ENCODE measurements at regions not wholly inside any gene's neighbourhood (a gene's known extent, or its start where the extent isn't known, plus 50 kb on each side); places are given as distances from the start of the nearest gene placed in this dataset.

DNA sequence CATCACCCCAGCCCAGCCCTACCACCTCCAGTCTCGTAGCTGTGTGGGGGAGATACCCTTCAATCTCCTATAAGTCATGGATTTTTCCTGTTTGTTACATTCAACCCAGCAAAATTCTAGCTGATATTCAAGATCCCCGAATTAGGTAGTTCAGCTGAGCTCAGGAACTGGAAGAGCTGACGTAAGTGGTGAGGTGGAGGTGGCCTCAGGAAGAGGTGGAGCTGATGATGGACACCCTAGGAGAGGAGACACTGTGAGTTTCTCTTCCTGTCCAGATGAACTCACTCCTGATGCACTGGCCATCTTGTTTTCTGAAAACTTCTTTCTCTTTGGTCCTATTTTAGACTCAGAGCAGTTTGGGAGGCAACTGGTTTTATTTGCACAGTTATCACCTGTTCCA, 90.5 kb upstream of the PITRM1 start:
- 67% methylated on average over 3 of the region's 3 CpGs for WGBS (ENCODE audit: low lambda C conversion rate)
- POLR2A ChIA-PET = no interaction called here
- Histone ChIP-seq H3K4me3 (ENCODE audit: low read depth in 2 of 2, low read length in 1 of 2) (no peak overlapping the region), H3K4me2 (no peak overlapping the region), H3K4me1 (ENCODE audit: control insufficient read depth in 1 of 2, insufficient read depth in 2 of 2, low read depth in 1 of 2, low read length in 1 of 2) (peaks cover 0 to 3% of the 10 kb centered on the region in 2 experiments; a peak in 1 of 4 replicates), H3K27me3 (ENCODE audit: insufficient read depth) (no peaks in the 10 kb centered on the region), H3K27ac (ENCODE audit: low read depth in 2 of 2, low read length in 1 of 2) (no peak overlapping the region), H2AFZ (ENCODE audit: low read depth) (no peak overlapping the region), H3K36me3 (replicated peaks in 1 of 2; ENCODE audit: control insufficient read depth in 1 of 2, insufficient read depth in 2 of 2, low read length in 1 of 2) (no peaks in the 10 kb centered on the region), H3K79me2 (ENCODE audit: insufficient read depth) (no peaks in the 10 kb centered on the region), H3F3A (replicated peaks; ENCODE audit: insufficient read depth) (peaks cover 4% of the 10 kb centered on the region), H3K9ac (no peak overlapping the region), H3K9me3 (no peaks in the 10 kb centered on the region), H4K20me1 (ENCODE audit: insufficient read depth) (no peaks in the 10 kb centered on the region), H3K9me2 (no peaks in the 10 kb centered on the region)
- no peak for DNase-seq
- CTCF ChIA-PET = no interaction called here
- TF ChIP-seq TCF12 (IDR thresholded peaks at IDR 0.05) (no peak), POLR2AphosphoS5 (IDR thresholded peaks at IDR 0.05; ENCODE audit: low read depth, low read length) (no peak), ELF1 (IDR thresholded peaks at IDR 0.05) (no peak), GABPA (IDR thresholded peaks at IDR 0.05; ENCODE audit: low read depth) (no peak), RCOR1 (IDR thresholded peaks at IDR 0.05; ENCODE audit: low read length) (no peak), FOSL2 (IDR thresholded peaks at IDR 0.05; ENCODE audit: borderline replicate concordance, low read depth) (no peak), YY1 (IDR thresholded peaks at IDR 0.05; ENCODE audit: low read depth) (no peak), RFX5 (IDR thresholded peaks at IDR 0.05; ENCODE audit: low read length) (no peak), CHD2 (IDR thresholded peaks at IDR 0.05; ENCODE audit: low read length, partially characterized antibody) (no peak), SMC3 (IDR thresholded peaks at IDR 0.05; ENCODE audit: low read depth, low read length) (no peak), MEF2A (IDR thresholded peaks at IDR 0.05; ENCODE audit: borderline replicate concordance, low read depth) (no peak), RAD21 (IDR thresholded peaks at IDR 0.05; ENCODE audit: low read length) (no peak), EP300 (IDR thresholded peaks at IDR 0.05; ENCODE audit: borderline replicate concordance in 1 of 2, low read depth in 1 of 2, low read length in 1 of 2) (no peak), NRF1 (IDR thresholded peaks at IDR 0.05; ENCODE audit: low read depth, low read length) (no peak)
- TF ChIP-seq, protein P1, sequence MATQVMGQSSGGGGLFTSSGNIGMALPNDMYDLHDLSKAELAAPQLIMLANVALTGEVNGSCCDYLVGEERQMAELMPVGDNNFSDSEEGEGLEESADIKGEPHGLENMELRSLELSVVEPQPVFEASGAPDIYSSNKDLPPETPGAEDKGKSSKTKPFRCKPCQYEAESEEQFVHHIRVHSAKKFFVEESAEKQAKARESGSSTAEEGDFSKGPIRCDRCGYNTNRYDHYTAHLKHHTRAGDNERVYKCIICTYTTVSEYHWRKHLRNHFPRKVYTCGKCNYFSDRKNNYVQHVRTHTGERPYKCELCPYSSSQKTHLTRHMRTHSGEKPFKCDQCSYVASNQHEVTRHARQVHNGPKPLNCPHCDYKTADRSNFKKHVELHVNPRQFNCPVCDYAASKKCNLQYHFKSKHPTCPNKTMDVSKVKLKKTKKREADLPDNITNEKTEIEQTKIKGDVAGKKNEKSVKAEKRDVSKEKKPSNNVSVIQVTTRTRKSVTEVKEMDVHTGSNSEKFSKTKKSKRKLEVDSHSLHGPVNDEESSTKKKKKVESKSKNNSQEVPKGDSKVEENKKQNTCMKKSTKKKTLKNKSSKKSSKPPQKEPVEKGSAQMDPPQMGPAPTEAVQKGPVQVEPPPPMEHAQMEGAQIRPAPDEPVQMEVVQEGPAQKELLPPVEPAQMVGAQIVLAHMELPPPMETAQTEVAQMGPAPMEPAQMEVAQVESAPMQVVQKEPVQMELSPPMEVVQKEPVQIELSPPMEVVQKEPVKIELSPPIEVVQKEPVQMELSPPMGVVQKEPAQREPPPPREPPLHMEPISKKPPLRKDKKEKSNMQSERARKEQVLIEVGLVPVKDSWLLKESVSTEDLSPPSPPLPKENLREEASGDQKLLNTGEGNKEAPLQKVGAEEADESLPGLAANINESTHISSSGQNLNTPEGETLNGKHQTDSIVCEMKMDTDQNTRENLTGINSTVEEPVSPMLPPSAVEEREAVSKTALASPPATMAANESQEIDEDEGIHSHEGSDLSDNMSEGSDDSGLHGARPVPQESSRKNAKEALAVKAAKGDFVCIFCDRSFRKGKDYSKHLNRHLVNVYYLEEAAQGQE (IDR thresholded peaks at IDR 0.05; ENCODE audit: low read depth, low read length) = no peak
- TF ChIP-seq, protein P2, sequence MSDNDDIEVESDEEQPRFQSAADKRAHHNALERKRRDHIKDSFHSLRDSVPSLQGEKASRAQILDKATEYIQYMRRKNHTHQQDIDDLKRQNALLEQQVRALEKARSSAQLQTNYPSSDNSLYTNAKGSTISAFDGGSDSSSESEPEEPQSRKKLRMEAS (IDR thresholded peaks at IDR 0.05; ENCODE audit: low read depth) = no peak
- TF ChIP-seq, protein P3, sequence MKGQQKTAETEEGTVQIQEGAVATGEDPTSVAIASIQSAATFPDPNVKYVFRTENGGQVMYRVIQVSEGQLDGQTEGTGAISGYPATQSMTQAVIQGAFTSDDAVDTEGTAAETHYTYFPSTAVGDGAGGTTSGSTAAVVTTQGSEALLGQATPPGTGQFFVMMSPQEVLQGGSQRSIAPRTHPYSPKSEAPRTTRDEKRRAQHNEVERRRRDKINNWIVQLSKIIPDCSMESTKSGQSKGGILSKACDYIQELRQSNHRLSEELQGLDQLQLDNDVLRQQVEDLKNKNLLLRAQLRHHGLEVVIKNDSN (IDR thresholded peaks at IDR 0.05; ENCODE audit: borderline replicate concordance, low read depth) = no peak

All from SK-N-SH (cell line).